ENCODE measurements at regions not wholly inside any gene's neighbourhood (a gene's known extent, or its start where the extent isn't known, plus 50 kb on each side); places are given as distances from the start of the nearest gene placed in this dataset.

GRCh38 chr5:9861666-9862256 lies 231.6 kb upstream of the TAS2R1 start:
- H3K36me3 ChIP-seq (replicated peaks in 1 of 2; ENCODE audit: control insufficient read depth in 1 of 2, insufficient read depth in 2 of 2, low read length in 2 of 2): no peaks in the 10 kb centered on the region
- H3K27ac ChIP-seq (ENCODE audit: low read depth in 1 of 2, low read length in 2 of 2): no peak overlapping the region
- peaks cover 0 to 3% (median 0%) of the 10 kb centered on the region in 3 donors for H3K27me3 Mint-ChIP-seq (ENCODE audit: low read depth in 3 of 3)
- H3K27me3 ChIP-seq (ENCODE audit: control insufficient read depth in 2 of 2, insufficient read depth in 2 of 2, low read length in 2 of 2): no peaks in the 10 kb centered on the region
- WGBS (ENCODE audit: insufficient coverage): 88% methylated on average over 5 of the region's 8 CpGs
- H3K27ac Mint-ChIP-seq: no peak overlapping the region
- intact Hi-C loops (cut with micrococcal nuclease): no loop called here
- TF ChIP-seq, protein P1, sequence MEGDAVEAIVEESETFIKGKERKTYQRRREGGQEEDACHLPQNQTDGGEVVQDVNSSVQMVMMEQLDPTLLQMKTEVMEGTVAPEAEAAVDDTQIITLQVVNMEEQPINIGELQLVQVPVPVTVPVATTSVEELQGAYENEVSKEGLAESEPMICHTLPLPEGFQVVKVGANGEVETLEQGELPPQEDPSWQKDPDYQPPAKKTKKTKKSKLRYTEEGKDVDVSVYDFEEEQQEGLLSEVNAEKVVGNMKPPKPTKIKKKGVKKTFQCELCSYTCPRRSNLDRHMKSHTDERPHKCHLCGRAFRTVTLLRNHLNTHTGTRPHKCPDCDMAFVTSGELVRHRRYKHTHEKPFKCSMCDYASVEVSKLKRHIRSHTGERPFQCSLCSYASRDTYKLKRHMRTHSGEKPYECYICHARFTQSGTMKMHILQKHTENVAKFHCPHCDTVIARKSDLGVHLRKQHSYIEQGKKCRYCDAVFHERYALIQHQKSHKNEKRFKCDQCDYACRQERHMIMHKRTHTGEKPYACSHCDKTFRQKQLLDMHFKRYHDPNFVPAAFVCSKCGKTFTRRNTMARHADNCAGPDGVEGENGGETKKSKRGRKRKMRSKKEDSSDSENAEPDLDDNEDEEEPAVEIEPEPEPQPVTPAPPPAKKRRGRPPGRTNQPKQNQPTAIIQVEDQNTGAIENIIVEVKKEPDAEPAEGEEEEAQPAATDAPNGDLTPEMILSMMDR (IDR thresholded peaks at IDR 0.05): no peak
- no peaks in the 10 kb centered on the region for H3K4me1 Mint-ChIP-seq
- no peak overlapping the region for H3K4me3 ChIP-seq (replicated peaks in 1 of 3; ENCODE audit: low read depth in 2 of 3, low read length in 3 of 3)
- H3K4me3 Mint-ChIP-seq: no peak overlapping the region
- H3K9me3 ChIP-seq (replicated peaks in 1 of 2; ENCODE audit: control insufficient read depth in 1 of 2, insufficient read depth in 1 of 2, low read length in 2 of 2): peaks cover 24 to 31% of the 10 kb centered on the region in 2 donors
- no peaks in the 10 kb centered on the region for H3K4me1 ChIP-seq (ENCODE audit: control insufficient read depth in 1 of 2, insufficient read depth in 2 of 2, low read length in 2 of 2)
- H2AFZ ChIP-seq (ENCODE audit: insufficient read depth, low read depth, low read length, poor library complexity, severe bottlenecking): no peak overlapping the region
- H3K4me2 ChIP-seq (replicated peaks; ENCODE audit: extremely low read depth, low read length, poor library complexity, severe bottlenecking): no peak overlapping the region
- no peaks in the 10 kb centered on the region for H3K79me2 ChIP-seq (ENCODE audit: insufficient read depth, low read length)
- no peak for DNase-seq
- H3K9me3 Mint-ChIP-seq: peaks cover 15 to 32% (median 21%) of the 10 kb centered on the region in 7 donors
- H3K9ac ChIP-seq (ENCODE audit: insufficient read depth, low read length, poor library complexity, severe bottlenecking): no peak overlapping the region
- no peaks in the 10 kb centered on the region for H4K20me1 ChIP-seq (ENCODE audit: insufficient read depth, low read length)
- no peaks in the 10 kb centered on the region for H3K36me3 Mint-ChIP-seq

DNA sequence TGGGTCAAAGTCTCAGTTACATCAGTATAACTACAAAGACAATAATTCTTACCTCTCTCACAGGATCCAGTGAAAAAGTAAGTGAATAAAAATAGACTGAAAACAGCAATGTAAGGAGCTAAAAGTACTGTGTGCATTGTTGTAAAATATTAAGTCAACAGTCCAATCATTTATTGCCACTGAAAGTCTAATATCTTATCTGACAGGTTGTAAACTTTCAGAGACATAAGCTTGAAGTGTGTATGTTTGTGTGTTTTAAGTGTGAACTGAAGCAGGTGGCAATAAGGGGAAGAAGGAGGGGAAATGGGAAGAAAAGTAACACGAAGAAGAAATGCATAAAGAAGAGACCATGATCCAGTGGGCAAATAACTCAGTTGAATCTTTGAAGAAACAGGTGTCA lies 229.7 kb upstream of the TAS2R1 start:
- no peak for DNase-seq
- intact Hi-C loops (cut with micrococcal nuclease): no loop called here
- no peak overlapping the region for H3K9ac ChIP-seq (ENCODE audit: insufficient read depth, low read length, poor library complexity, severe bottlenecking)
- H4K20me1 ChIP-seq (ENCODE audit: insufficient read depth, low read length): no peaks in the 10 kb centered on the region
- Mint-ChIP-seq H3K9me3 (peaks cover 4 to 22% (median 12%) of the 10 kb centered on the region in 7 donors), H3K4me3 (no peak overlapping the region), H3K27me3 (ENCODE audit: low read depth in 3 of 3) (peaks cover 0 to 3% (median 2%) of the 10 kb centered on the region in 3 donors), H3K36me3 (no peaks in the 10 kb centered on the region), H3K27ac (no peak overlapping the region), H3K4me1 (no peaks in the 10 kb centered on the region)
- no peak overlapping the region for H3K27ac ChIP-seq (ENCODE audit: low read depth in 1 of 2, low read length in 2 of 2)
- peaks cover 13 to 21% of the 10 kb centered on the region in 2 donors for H3K9me3 ChIP-seq (replicated peaks in 1 of 2; ENCODE audit: control insufficient read depth in 1 of 2, insufficient read depth in 1 of 2, low read length in 2 of 2)
- TF ChIP-seq, protein P1 (IDR thresholded peaks at IDR 0.05): no peak
- H3K27me3 ChIP-seq (ENCODE audit: control insufficient read depth in 2 of 2, insufficient read depth in 2 of 2, low read length in 2 of 2): no peaks in the 10 kb centered on the region
- no peaks in the 10 kb centered on the region for H3K36me3 ChIP-seq (replicated peaks in 1 of 2; ENCODE audit: control insufficient read depth in 1 of 2, insufficient read depth in 2 of 2, low read length in 2 of 2)
- H3K4me1 ChIP-seq (ENCODE audit: control insufficient read depth in 1 of 2, insufficient read depth in 2 of 2, low read length in 2 of 2): no peaks in the 10 kb centered on the region
- WGBS (ENCODE audit: insufficient coverage): 17% methylated on average over 1 of the region's 1 CpG
- no peak overlapping the region for H3K4me3 ChIP-seq (replicated peaks in 1 of 3; ENCODE audit: low read depth in 2 of 3, low read length in 3 of 3)
- H3K79me2 ChIP-seq (ENCODE audit: insufficient read depth, low read length): no peaks in the 10 kb centered on the region
- H2AFZ ChIP-seq (ENCODE audit: insufficient read depth, low read depth, low read length, poor library complexity, severe bottlenecking): no peak overlapping the region
- H3K4me2 ChIP-seq (replicated peaks; ENCODE audit: extremely low read depth, low read length, poor library complexity, severe bottlenecking): no peak overlapping the region
